ENCODE measurements at regions not wholly inside any gene's neighbourhood (a gene's known extent, or its start where the extent isn't known, plus 50 kb on each side); places are given as distances from the start of the nearest gene placed in this dataset.

GRCh38 chr3:104879919-104880318, 486.8 kb upstream of the ALCAM start:
- no peak for DNase-seq (ENCODE audit: low read depth)
- ChIA-PET POLR2A (no interaction called here), CTCF (interaction anchor here (1.1 kb wide), 1 partner anchor 252 kb away, joined by 3 read pairs; no protein-coding TSS in a partner anchor)
- Histone ChIP-seq H3K4me3 (ENCODE audit: low read depth, low read length) (no peak overlapping the region), H3K36me3 (ENCODE audit: control insufficient read depth, insufficient read depth, low read length) (no peaks in the 10 kb centered on the region), H3K27me3 (ENCODE audit: control insufficient read depth, insufficient read depth, low read length) (no peaks in the 10 kb centered on the region)
- no peak for TF ChIP-seq CTCF (IDR thresholded peaks at IDR 0.05; ENCODE audit: insufficient read depth, low read depth, low read length)

GRCh38 chr3:104885214-104885814, 481.4 kb upstream of the ALCAM start:
- Histone ChIP-seq H3K36me3 (ENCODE audit: control insufficient read depth, insufficient read depth, low read length) (no peaks in the 10 kb centered on the region), H3K4me3 (ENCODE audit: low read depth, low read length) (no peak overlapping the region), H3K27me3 (ENCODE audit: control insufficient read depth, insufficient read depth, low read length) (no peaks in the 10 kb centered on the region)
- ChIA-PET CTCF (no interaction called here), POLR2A (interaction anchor here (0.7 kb wide), 1 partner anchor 481 kb away, joined by 3 read pairs; the partner anchor contains the start of gene ALCAM)
- DNase-seq (ENCODE audit: low read depth): no peak
- no peak for TF ChIP-seq CTCF (IDR thresholded peaks at IDR 0.05; ENCODE audit: insufficient read depth, low read depth, low read length)

DNA sequence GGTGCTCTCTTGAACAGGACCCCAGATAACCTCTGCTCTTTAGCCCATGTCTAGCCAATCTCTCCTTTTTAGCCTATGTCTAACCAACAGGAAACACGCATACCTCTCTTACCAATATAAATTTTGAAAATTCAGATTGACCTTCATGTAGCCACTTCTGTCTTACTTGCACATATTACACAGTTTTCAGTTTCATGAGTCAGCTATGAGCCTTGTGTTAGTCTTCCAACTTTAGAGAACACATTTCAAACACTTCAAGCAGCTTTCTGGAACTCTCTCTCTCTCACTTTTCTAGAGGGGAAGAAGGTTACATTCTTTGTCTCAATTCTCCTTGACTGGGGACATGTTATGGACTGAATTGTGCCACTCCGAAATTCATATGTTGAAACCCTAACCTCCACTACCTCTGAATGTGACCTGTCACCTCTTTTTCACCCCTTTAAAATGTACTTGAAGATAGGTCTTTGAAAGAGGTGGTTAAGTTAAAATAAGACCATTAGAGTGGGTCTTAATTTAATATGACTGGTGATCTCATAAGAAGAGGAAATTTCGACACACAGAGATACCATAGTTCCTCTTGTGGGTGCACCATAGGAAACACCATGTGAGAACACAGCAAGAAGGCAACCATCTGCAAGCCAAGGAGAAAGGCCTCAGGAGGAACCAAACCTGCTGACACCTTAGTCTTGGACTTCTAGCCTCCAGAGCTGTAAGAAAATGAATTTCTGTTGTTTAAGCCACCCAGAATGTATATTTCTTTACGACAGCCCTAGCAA, 480.3 kb upstream of the ALCAM start:
- H3K36me3 ChIP-seq (ENCODE audit: control insufficient read depth, insufficient read depth, low read length): no peaks in the 10 kb centered on the region
- CTCF ChIA-PET: no interaction called here
- no peaks in the 10 kb centered on the region for H3K27me3 ChIP-seq (ENCODE audit: control insufficient read depth, insufficient read depth, low read length)
- POLR2A ChIA-PET: no interaction called here
- DNase-seq (ENCODE audit: low read depth): no peak
- TF ChIP-seq CTCF (IDR thresholded peaks at IDR 0.05; ENCODE audit: insufficient read depth, low read depth, low read length): no peak
- H3K4me3 ChIP-seq (ENCODE audit: low read depth, low read length): no peak overlapping the region

- CTCF ChIA-PET: no interaction called here
- DNase-seq (ENCODE audit: low read depth): no peak
- POLR2A ChIA-PET: no interaction called here
- no peak for TF ChIP-seq CTCF (IDR thresholded peaks at IDR 0.05; ENCODE audit: insufficient read depth, low read depth, low read length)
- Histone ChIP-seq H3K36me3 (ENCODE audit: control insufficient read depth, insufficient read depth, low read length) (no peaks in the 10 kb centered on the region), H3K27me3 (ENCODE audit: control insufficient read depth, insufficient read depth, low read length) (no peaks in the 10 kb centered on the region), H3K4me3 (ENCODE audit: low read depth, low read length) (no peak overlapping the region)
These were observed 479.6 kb upstream of the ALCAM start for GRCh38 chr3:104887069-104887468.

GRCh38 chr3:104887619-104888018, 479.1 kb upstream of the ALCAM start:
- DNase-seq (ENCODE audit: low read depth): no peak
- no peaks in the 10 kb centered on the region for H3K27me3 ChIP-seq (ENCODE audit: control insufficient read depth, insufficient read depth, low read length)
- H3K4me3 ChIP-seq (ENCODE audit: low read depth, low read length): no peak overlapping the region
- CTCF ChIA-PET: no interaction called here
- TF ChIP-seq CTCF (IDR thresholded peaks at IDR 0.05; ENCODE audit: insufficient read depth, low read depth, low read length): no peak
- POLR2A ChIA-PET: no interaction called here
- no peaks in the 10 kb centered on the region for H3K36me3 ChIP-seq (ENCODE audit: control insufficient read depth, insufficient read depth, low read length)

Data from BJ (cell line).